ENCODE measurements at regions not wholly inside any gene's neighbourhood (a gene's known extent, or its start where the extent isn't known, plus 50 kb on each side); places are given as distances from the start of the nearest gene placed in this dataset.

DNA sequence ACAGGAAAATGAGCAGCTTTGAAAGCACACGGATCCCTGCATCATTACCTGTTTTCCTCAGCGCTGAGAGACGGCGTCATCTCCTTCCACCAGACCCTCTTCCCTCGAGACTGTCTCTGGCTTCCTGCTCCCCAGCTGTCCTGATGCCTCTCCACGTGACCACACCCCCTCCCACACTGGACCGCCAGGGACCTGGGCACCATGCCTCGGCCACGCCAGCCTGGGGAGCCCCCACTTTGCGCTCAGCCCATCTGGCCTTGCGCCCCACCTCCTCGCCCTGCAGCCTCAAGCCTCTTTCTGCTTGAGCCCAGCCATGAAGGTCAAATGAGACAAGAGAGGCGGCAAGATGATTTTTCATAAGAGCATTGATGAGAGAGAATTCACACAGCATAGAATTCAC is 66.0 kb upstream of the ACKR3 start:
- TF ChIP-seq FOXP2 (optimal IDR thresholded peaks at IDR 0.05; ENCODE audit: borderline replicate concordance, extremely low read depth, extremely low read length, insufficient read depth) = no peak
- TF ChIP-seq SIN3A (IDR thresholded peaks at IDR 0.05; ENCODE audit: borderline replicate concordance, insufficient read depth, low read length) = no peak
- TF ChIP-seq, protein P1, sequence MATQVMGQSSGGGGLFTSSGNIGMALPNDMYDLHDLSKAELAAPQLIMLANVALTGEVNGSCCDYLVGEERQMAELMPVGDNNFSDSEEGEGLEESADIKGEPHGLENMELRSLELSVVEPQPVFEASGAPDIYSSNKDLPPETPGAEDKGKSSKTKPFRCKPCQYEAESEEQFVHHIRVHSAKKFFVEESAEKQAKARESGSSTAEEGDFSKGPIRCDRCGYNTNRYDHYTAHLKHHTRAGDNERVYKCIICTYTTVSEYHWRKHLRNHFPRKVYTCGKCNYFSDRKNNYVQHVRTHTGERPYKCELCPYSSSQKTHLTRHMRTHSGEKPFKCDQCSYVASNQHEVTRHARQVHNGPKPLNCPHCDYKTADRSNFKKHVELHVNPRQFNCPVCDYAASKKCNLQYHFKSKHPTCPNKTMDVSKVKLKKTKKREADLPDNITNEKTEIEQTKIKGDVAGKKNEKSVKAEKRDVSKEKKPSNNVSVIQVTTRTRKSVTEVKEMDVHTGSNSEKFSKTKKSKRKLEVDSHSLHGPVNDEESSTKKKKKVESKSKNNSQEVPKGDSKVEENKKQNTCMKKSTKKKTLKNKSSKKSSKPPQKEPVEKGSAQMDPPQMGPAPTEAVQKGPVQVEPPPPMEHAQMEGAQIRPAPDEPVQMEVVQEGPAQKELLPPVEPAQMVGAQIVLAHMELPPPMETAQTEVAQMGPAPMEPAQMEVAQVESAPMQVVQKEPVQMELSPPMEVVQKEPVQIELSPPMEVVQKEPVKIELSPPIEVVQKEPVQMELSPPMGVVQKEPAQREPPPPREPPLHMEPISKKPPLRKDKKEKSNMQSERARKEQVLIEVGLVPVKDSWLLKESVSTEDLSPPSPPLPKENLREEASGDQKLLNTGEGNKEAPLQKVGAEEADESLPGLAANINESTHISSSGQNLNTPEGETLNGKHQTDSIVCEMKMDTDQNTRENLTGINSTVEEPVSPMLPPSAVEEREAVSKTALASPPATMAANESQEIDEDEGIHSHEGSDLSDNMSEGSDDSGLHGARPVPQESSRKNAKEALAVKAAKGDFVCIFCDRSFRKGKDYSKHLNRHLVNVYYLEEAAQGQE (IDR thresholded peaks at IDR 0.05; ENCODE audit: insufficient read depth in 1 of 2, low read depth in 2 of 2, low read length in 2 of 2) = no peak
- TF ChIP-seq TAF1 (IDR thresholded peaks at IDR 0.05; ENCODE audit: borderline replicate concordance, insufficient read depth, low read length) = no peak
- TF ChIP-seq POLR2AphosphoS5 (IDR thresholded peaks at IDR 0.05; ENCODE audit: low read depth, low read length) = no peak

DNA sequence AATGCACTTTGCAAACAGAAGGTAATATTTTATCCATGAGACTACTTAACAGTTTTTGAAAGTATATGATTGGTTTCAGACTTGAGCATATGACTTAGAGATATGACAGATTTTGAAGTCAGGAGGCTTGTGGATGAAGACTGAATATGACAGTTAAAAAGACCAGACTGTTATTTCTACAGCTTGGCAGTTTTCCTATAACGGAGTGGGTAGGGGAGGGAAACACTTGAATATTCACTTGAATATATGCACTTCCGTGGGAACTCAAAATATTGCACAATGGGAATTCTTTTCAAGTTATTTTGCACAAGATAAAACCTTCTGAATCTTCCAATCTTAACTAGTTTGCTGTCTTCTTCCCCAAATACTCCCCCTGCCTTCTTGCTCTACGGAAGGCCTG is 64.6 kb upstream of the ACKR3 start:
- no peak for TF ChIP-seq POLR2AphosphoS5 (IDR thresholded peaks at IDR 0.05; ENCODE audit: low read depth, low read length)
- TF ChIP-seq, protein P1 (IDR thresholded peaks at IDR 0.05; ENCODE audit: insufficient read depth in 1 of 2, low read depth in 2 of 2, low read length in 2 of 2) = no peak
- TF ChIP-seq SIN3A (IDR thresholded peaks at IDR 0.05; ENCODE audit: borderline replicate concordance, insufficient read depth, low read length) = no peak
- no peak for TF ChIP-seq FOXP2 (optimal IDR thresholded peaks at IDR 0.05; ENCODE audit: borderline replicate concordance, extremely low read depth, extremely low read length, insufficient read depth)
- no peak for TF ChIP-seq TAF1 (IDR thresholded peaks at IDR 0.05; ENCODE audit: borderline replicate concordance, insufficient read depth, low read length)

DNA sequence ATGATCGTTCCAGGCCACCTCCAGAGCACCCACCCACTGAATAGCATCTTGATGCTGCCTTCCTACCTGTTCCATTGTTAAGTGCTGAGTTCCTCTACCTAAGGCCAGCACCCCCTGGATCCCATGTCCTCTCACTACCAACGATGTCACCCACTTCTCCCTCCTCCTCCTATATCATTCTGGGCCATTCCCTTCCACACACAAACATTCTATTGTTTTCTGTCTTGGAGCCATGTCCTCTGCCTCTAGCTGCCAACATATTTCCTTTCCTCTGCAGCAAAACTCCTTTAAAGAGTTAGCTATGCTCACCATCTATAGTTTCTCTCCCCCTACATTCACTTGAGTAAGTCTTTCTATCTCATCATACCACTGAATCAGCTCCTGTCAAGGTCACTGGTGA is 64.0 kb upstream of the ACKR3 start:
- TF ChIP-seq SIN3A (IDR thresholded peaks at IDR 0.05; ENCODE audit: borderline replicate concordance, insufficient read depth, low read length) (no peak), POLR2AphosphoS5 (IDR thresholded peaks at IDR 0.05; ENCODE audit: low read depth, low read length) (no peak), FOXP2 (optimal IDR thresholded peaks at IDR 0.05; ENCODE audit: borderline replicate concordance, extremely low read depth, extremely low read length, insufficient read depth) (no peak), TAF1 (IDR thresholded peaks at IDR 0.05; ENCODE audit: borderline replicate concordance, insufficient read depth, low read length) (no peak)
- TF ChIP-seq, protein P1 (IDR thresholded peaks at IDR 0.05; ENCODE audit: insufficient read depth in 1 of 2, low read depth in 2 of 2, low read length in 2 of 2) = no peak

DNA sequence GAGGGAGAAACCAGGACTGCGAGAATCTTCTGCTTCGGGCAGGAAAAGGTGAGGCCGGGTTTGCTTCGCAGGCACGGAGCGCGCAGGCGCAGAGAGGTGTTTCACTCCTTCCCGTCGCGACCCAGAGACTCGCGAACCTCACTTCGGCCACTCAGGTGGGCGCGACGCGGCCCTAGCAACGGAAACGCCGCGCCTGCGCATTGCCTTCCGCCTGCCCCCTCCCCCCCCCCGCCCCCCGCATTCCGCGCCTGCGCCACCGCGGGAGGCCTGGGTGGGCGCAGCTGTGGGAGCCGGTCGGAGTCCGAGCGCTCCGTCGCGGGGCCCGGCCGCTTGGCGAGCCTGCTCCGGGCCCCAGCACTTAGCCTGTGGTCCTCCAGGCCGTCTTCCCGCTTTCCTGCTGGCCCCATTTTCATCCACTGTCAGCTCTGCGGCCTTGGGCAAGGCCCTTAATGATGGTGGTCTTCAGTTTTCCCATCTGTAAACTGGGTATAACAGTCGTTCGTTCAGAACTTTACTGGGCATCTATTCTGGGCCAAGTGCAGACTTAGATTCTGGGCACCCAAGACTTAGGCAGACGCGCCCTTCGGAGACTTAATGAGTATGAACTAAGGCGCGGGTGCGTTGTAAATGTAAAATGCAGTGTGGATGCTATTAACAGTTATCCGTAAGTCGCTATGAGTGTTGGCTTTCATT is 62.1 kb upstream of the ACKR3 start:
- TF ChIP-seq TAF1 (IDR thresholded peaks at IDR 0.05; ENCODE audit: borderline replicate concordance, insufficient read depth, low read length) = no peak
- TF ChIP-seq, protein P1 (IDR thresholded peaks at IDR 0.05; ENCODE audit: insufficient read depth in 1 of 2, low read depth in 2 of 2, low read length in 2 of 2) = no peak
- TF ChIP-seq POLR2AphosphoS5 (IDR thresholded peaks at IDR 0.05; ENCODE audit: low read depth, low read length) = no peak
- no peak for TF ChIP-seq FOXP2 (optimal IDR thresholded peaks at IDR 0.05; ENCODE audit: borderline replicate concordance, extremely low read depth, extremely low read length, insufficient read depth)
- no peak for TF ChIP-seq SIN3A (IDR thresholded peaks at IDR 0.05; ENCODE audit: borderline replicate concordance, insufficient read depth, low read length)
